ENCODE measurements at regions not wholly inside any gene's neighbourhood (a gene's known extent, or its start where the extent isn't known, plus 50 kb on each side); places are given as distances from the start of the nearest gene placed in this dataset.

DNA sequence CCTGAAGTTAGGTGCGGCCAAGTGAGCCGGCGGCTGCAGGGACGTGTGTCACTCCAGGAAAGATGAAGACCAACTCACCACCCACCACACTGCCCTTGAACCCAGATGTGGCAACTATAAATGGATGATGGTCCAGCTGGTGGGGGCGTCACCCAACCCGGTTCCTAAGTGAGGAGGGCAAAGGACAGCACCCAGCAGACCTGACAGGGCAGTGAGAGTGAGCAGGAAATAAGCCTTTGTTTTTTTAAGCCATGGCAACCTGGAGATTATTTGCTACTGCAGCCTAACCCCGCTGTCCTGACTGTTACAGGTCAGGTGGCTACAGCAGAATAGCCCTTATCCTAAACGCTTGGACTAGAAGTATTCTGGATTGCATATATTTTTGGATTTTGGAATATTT is 228.9 kb downstream of the CTTN start:
- TF ChIP-seq POLR2A (IDR thresholded peaks at IDR 0.05; ENCODE audit: extremely low read depth, insufficient read length) = no peak
- no peak for TF ChIP-seq MYC (IDR thresholded peaks at IDR 0.05; ENCODE audit: low read depth, low read length)
- TF ChIP-seq, protein P1, sequence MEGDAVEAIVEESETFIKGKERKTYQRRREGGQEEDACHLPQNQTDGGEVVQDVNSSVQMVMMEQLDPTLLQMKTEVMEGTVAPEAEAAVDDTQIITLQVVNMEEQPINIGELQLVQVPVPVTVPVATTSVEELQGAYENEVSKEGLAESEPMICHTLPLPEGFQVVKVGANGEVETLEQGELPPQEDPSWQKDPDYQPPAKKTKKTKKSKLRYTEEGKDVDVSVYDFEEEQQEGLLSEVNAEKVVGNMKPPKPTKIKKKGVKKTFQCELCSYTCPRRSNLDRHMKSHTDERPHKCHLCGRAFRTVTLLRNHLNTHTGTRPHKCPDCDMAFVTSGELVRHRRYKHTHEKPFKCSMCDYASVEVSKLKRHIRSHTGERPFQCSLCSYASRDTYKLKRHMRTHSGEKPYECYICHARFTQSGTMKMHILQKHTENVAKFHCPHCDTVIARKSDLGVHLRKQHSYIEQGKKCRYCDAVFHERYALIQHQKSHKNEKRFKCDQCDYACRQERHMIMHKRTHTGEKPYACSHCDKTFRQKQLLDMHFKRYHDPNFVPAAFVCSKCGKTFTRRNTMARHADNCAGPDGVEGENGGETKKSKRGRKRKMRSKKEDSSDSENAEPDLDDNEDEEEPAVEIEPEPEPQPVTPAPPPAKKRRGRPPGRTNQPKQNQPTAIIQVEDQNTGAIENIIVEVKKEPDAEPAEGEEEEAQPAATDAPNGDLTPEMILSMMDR (IDR thresholded peaks at IDR 0.05; ENCODE audit: low read depth, low read length) = no peak
- TF ChIP-seq, protein P2, sequence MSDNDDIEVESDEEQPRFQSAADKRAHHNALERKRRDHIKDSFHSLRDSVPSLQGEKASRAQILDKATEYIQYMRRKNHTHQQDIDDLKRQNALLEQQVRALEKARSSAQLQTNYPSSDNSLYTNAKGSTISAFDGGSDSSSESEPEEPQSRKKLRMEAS (IDR thresholded peaks at IDR 0.05; ENCODE audit: low read depth, low read length) = no peak
- H3K4me3 ChIP-seq (ENCODE audit: low read depth, low read length) = no peak overlapping the region
- DNase-seq (ENCODE audit: low read depth) = no peak

DNA sequence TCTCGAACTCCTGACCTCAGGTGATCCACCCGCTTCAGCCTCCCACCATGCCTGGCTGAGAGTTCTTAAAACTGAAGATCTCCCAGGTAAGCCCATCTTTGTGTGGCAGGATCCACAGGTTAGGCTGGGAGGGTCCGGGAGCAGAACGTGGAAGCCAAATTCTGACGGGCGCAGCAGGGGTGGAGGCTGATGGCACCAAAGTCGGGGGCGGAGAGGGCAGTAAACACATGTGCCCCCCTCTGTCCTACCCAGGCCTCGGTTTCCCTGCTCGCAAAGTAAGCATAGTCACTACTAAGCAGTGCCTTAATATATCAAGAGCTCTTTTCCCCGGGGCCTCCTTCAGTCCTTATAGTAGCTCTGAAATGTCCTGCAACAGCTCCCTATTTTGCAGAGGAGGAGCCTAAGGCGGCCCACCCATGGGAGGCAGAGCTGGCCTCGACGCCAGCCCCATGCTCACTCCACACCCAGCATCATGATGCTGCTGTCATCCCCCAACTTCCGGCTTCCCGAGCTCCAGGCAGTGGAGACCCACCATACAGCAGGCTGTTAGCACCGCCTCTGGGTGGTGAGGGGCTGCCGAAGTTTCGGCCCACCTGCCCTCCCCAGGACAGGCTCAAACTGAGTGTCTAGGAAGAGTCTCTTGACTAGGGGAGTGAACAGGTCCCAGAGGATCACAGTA is 230.0 kb downstream of the CTTN start:
- no peak overlapping the region for H3K4me3 ChIP-seq (ENCODE audit: low read depth, low read length)
- TF ChIP-seq POLR2A (IDR thresholded peaks at IDR 0.05; ENCODE audit: extremely low read depth, insufficient read length) (no peak), MYC (IDR thresholded peaks at IDR 0.05; ENCODE audit: low read depth, low read length) (no peak)
- TF ChIP-seq, protein P1 (IDR thresholded peaks at IDR 0.05; ENCODE audit: low read depth, low read length) = no peak
- TF ChIP-seq, protein P2 (IDR thresholded peaks at IDR 0.05; ENCODE audit: low read depth, low read length) = no peak
- peak; percentile 48 for DNase-seq (ENCODE audit: low read depth)

DNA sequence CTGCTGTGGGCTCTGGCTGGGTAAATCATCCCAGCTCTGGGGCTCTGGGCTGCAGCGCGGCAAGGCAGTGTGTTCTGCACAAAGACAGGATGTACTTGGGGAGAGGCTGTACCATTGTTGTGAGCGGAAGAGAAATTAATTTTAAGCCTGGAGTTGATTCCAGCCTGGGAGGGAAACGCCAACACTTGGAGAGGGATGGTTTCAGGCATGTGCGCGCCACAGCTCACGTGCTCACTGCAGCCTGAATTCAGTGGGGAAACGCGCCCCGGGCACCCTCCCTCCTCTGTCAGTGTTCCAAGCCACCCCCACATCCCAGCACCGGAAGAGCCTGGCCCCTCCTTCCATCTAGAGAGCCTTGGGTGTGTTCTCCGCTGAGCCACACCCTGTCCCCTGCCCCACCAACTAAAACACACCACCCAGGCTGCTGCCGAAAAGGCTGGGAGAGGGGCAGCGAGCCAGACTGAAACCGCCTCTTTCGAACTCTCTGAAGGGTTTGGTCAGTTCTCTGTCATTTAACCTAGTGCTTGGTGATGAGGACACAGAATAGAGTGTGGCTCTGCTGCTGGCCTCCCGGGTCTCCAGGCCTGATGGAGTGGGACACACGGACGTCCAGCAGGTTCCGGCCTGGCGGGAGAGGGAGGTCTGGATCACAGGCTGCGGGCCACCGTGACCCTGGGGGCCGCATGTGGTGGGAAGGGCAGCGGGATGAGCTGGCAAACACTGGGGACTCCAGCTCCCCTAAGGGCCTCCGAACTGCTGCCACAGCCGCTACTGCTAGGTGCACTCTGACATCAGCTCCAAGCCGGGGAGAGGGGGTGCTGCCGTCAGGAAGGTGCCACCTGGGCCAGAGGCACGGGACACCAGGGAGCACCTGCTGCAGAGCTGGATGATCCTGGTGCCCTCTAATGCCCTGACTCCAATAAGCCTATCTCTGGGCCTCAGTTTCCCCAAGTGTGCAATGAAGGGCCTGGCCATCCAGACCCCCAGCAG is 230.8 kb downstream of the CTTN start:
- TF ChIP-seq, protein P2 (IDR thresholded peaks at IDR 0.05; ENCODE audit: low read depth, low read length) = no peak
- no peak for TF ChIP-seq POLR2A (IDR thresholded peaks at IDR 0.05; ENCODE audit: extremely low read depth, insufficient read length)
- no peak for TF ChIP-seq MYC (IDR thresholded peaks at IDR 0.05; ENCODE audit: low read depth, low read length)
- TF ChIP-seq, protein P1 (IDR thresholded peaks at IDR 0.05; ENCODE audit: low read depth, low read length) = no peak
- no peak overlapping the region for H3K4me3 ChIP-seq (ENCODE audit: low read depth, low read length)
- DNase-seq (ENCODE audit: low read depth) = peak; percentile 65

DNA sequence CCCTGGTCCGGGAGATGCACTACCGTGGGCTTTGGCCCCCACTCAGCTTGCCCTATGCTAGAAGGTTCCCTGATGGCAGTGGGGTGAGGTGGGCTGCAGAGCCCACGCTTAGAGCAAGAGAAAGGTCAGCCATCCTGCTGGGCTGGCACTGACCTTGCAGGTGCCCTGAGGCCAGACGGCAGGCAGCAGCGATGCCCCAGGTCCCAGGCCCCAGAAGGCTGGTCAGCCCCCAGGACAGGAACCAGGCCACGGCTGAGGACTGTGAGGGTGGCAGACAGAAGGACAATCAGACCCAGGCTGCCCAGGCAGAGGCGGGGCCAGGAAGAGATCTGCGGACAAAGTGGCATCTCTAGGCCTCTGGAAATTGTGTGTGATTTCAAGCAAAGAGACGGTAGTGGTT is 231.7 kb downstream of the CTTN start:
- no peak for DNase-seq (ENCODE audit: low read depth)
- TF ChIP-seq MYC (IDR thresholded peaks at IDR 0.05; ENCODE audit: low read depth, low read length) = no peak
- TF ChIP-seq, protein P2 (IDR thresholded peaks at IDR 0.05; ENCODE audit: low read depth, low read length) = no peak
- no peak for TF ChIP-seq POLR2A (IDR thresholded peaks at IDR 0.05; ENCODE audit: extremely low read depth, insufficient read length)
- TF ChIP-seq, protein P1 (IDR thresholded peaks at IDR 0.05; ENCODE audit: low read depth, low read length) = no peak
- H3K4me3 ChIP-seq (ENCODE audit: low read depth, low read length) = no peak overlapping the region

DNA sequence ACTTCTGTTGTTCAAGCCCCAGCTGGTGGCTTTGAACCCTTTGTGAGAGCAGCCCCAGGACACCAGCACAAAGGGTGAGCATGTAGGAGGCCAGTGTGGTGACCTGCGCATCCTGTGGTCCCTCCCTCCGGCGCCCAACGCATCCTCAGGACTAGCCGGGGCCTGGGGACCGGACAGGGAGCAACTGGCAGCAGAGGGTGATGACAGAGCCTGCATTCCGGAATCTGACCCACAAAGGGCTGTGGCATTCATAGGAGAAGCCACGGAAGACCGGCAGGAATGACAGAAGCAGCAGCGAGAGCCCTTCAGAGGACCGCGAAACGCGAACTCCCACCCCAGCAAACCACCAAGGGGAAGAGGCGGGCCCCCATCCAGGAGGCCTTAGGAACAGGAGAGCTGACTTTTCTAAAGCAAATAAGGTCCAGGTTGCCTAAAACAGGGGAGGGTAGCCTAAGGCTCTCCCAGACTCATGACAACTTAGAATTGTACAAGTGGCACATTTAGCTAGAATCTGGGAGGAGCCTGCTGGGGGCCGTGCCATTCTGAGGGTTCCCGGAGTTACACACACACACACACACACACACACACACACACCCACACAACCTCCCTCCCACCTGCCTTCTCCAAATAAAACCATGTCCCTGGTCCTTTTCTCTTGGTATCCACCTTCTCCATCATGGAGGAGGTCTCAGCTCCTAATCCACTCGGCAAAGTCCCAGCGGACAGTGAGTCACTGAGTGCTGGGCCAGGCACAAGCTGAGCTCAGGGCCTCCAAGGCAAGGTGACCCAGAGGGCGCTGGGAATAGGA is 232.7 kb downstream of the CTTN start:
- H3K4me3 ChIP-seq (ENCODE audit: low read depth, low read length) = no peak overlapping the region
- no peak for DNase-seq (ENCODE audit: low read depth)
- TF ChIP-seq MYC (IDR thresholded peaks at IDR 0.05; ENCODE audit: low read depth, low read length) = no peak
- TF ChIP-seq, protein P2 (IDR thresholded peaks at IDR 0.05; ENCODE audit: low read depth, low read length) = no peak
- no peak for TF ChIP-seq POLR2A (IDR thresholded peaks at IDR 0.05; ENCODE audit: extremely low read depth, insufficient read length)
- TF ChIP-seq, protein P1 (IDR thresholded peaks at IDR 0.05; ENCODE audit: low read depth, low read length) = no peak

Data from NB4 (cell line).